ENCODE measurements at regions not wholly inside any gene's neighbourhood (a gene's known extent, or its start where the extent isn't known, plus 50 kb on each side); places are given as distances from the start of the nearest gene placed in this dataset.

- no peaks in the 10 kb centered on the region for H3K27me3 ChIP-seq (ENCODE audit: control insufficient read depth, insufficient read depth, low read length)
- H3K36me3 ChIP-seq (ENCODE audit: control insufficient read depth, insufficient read depth, low read length) = no peaks in the 10 kb centered on the region
- no peak overlapping the region for H3K4me3 ChIP-seq (ENCODE audit: low read length)
- no peaks in the 10 kb centered on the region for H3K9me3 ChIP-seq (ENCODE audit: control insufficient read depth, low read depth, low read length)
- WGBS (ENCODE audit: insufficient coverage, low lambda C conversion rate) = 80% methylated on average over 1 of the region's 1 CpG
- no peak overlapping the region for H3K27ac ChIP-seq (ENCODE audit: low read length)
- H3K4me1 ChIP-seq (ENCODE audit: control insufficient read depth, insufficient read depth, low read length) = no peaks in the 10 kb centered on the region
- no peak for DNase-seq
These were observed 317.3 kb downstream of the RBM43 start for GRCh38 chr2:150944315-150944714.

- WGBS (ENCODE audit: insufficient coverage, low lambda C conversion rate) = no CpG with 5 or more reads among the region's 3 CpGs
- no peak overlapping the region for H3K4me3 ChIP-seq (ENCODE audit: low read length)
- H3K27ac ChIP-seq (ENCODE audit: low read length) = no peak overlapping the region
- H3K9me3 ChIP-seq (ENCODE audit: control insufficient read depth, low read depth, low read length) = no peaks in the 10 kb centered on the region
- no peaks in the 10 kb centered on the region for H3K36me3 ChIP-seq (ENCODE audit: control insufficient read depth, insufficient read depth, low read length)
- H3K27me3 ChIP-seq (ENCODE audit: control insufficient read depth, insufficient read depth, low read length) = no peaks in the 10 kb centered on the region
- no peaks in the 10 kb centered on the region for H3K4me1 ChIP-seq (ENCODE audit: control insufficient read depth, insufficient read depth, low read length)
- no peak for DNase-seq
These were observed 322.6 kb downstream of the RBM43 start for GRCh38 chr2:150939087-150939486.

- Histone ChIP-seq H3K4me1 (ENCODE audit: control insufficient read depth, insufficient read depth, low read length) (no peaks in the 10 kb centered on the region), H3K9me3 (ENCODE audit: control insufficient read depth, low read depth, low read length) (no peaks in the 10 kb centered on the region), H3K4me3 (ENCODE audit: low read length) (no peak overlapping the region), H3K27ac (ENCODE audit: low read length) (no peak overlapping the region), H3K36me3 (ENCODE audit: control insufficient read depth, insufficient read depth, low read length) (no peaks in the 10 kb centered on the region), H3K27me3 (ENCODE audit: control insufficient read depth, insufficient read depth, low read length) (no peaks in the 10 kb centered on the region)
- WGBS (ENCODE audit: insufficient coverage, low lambda C conversion rate) = 80% methylated on average over 1 of the region's 4 CpGs
- DNase-seq = no peak
These were observed 323.1 kb downstream of the RBM43 start for GRCh38 chr2:150938527-150938926.

GRCh38 chr2:150937030-150937429, 324.6 kb downstream of the RBM43 start:
- no peaks in the 10 kb centered on the region for H3K9me3 ChIP-seq (ENCODE audit: control insufficient read depth, low read depth, low read length)
- no peaks in the 10 kb centered on the region for H3K27me3 ChIP-seq (ENCODE audit: control insufficient read depth, insufficient read depth, low read length)
- no peaks in the 10 kb centered on the region for H3K36me3 ChIP-seq (ENCODE audit: control insufficient read depth, insufficient read depth, low read length)
- WGBS (ENCODE audit: insufficient coverage, low lambda C conversion rate) = 22% methylated on average over 1 of the region's 1 CpG
- no peak overlapping the region for H3K27ac ChIP-seq (ENCODE audit: low read length)
- DNase-seq = no peak
- no peak overlapping the region for H3K4me3 ChIP-seq (ENCODE audit: low read length)
- no peaks in the 10 kb centered on the region for H3K4me1 ChIP-seq (ENCODE audit: control insufficient read depth, insufficient read depth, low read length)

- H3K27me3 ChIP-seq (ENCODE audit: control insufficient read depth, insufficient read depth, low read length) = no peaks in the 10 kb centered on the region
- H3K9me3 ChIP-seq (ENCODE audit: control insufficient read depth, low read depth, low read length) = no peaks in the 10 kb centered on the region
- no peak overlapping the region for H3K27ac ChIP-seq (ENCODE audit: low read length)
- WGBS (ENCODE audit: insufficient coverage, low lambda C conversion rate) = no CpG with 5 or more reads among the region's 3 CpGs
- no peak for DNase-seq
- no peaks in the 10 kb centered on the region for H3K4me1 ChIP-seq (ENCODE audit: control insufficient read depth, insufficient read depth, low read length)
- H3K36me3 ChIP-seq (ENCODE audit: control insufficient read depth, insufficient read depth, low read length) = no peaks in the 10 kb centered on the region
- no peak overlapping the region for H3K4me3 ChIP-seq (ENCODE audit: low read length)
These were observed 330.2 kb downstream of the RBM43 start for GRCh38 chr2:150931451-150931850.

GRCh38 chr2:150925611-150926010, 336.1 kb downstream of the RBM43 start:
- Histone ChIP-seq H3K4me1 (ENCODE audit: control insufficient read depth, insufficient read depth, low read length) (no peaks in the 10 kb centered on the region), H3K27ac (ENCODE audit: low read length) (no peak overlapping the region)
- DNase-seq = no peak

GRCh38 chr2:150924878-150925277, 336.8 kb downstream of the RBM43 start:
- H3K9me3 ChIP-seq (ENCODE audit: control insufficient read depth, low read depth, low read length) = no peaks in the 10 kb centered on the region
- no peaks in the 10 kb centered on the region for H3K36me3 ChIP-seq (ENCODE audit: control insufficient read depth, insufficient read depth, low read length)
- DNase-seq = no peak
- no CpG with 5 or more reads among the region's 5 CpGs for WGBS (ENCODE audit: insufficient coverage, low lambda C conversion rate)
- no peaks in the 10 kb centered on the region for H3K27me3 ChIP-seq (ENCODE audit: control insufficient read depth, insufficient read depth, low read length)
- H3K4me3 ChIP-seq (ENCODE audit: low read length) = no peak overlapping the region
- H3K27ac ChIP-seq (ENCODE audit: low read length) = no peak overlapping the region
- no peaks in the 10 kb centered on the region for H3K4me1 ChIP-seq (ENCODE audit: control insufficient read depth, insufficient read depth, low read length)

More at GRCh38 chr2:150925611-150926010, 336.1 kb downstream of the RBM43 start:
- no peaks in the 10 kb centered on the region for H3K36me3 ChIP-seq (ENCODE audit: control insufficient read depth, insufficient read depth, low read length)
- H3K27me3 ChIP-seq (ENCODE audit: control insufficient read depth, insufficient read depth, low read length) = no peaks in the 10 kb centered on the region
- no peaks in the 10 kb centered on the region for H3K9me3 ChIP-seq (ENCODE audit: control insufficient read depth, low read depth, low read length)
- no peak overlapping the region for H3K4me3 ChIP-seq (ENCODE audit: low read length)

GRCh38 chr2:150919901-150920300, 341.8 kb downstream of the RBM43 start:
- no peaks in the 10 kb centered on the region for H3K4me1 ChIP-seq (ENCODE audit: control insufficient read depth, insufficient read depth, low read length)
- no peaks in the 10 kb centered on the region for H3K27me3 ChIP-seq (ENCODE audit: control insufficient read depth, insufficient read depth, low read length)
- H3K27ac ChIP-seq (ENCODE audit: low read length) = no peak overlapping the region
- no peak overlapping the region for H3K4me3 ChIP-seq (ENCODE audit: low read length)
- H3K36me3 ChIP-seq (ENCODE audit: control insufficient read depth, insufficient read depth, low read length) = no peaks in the 10 kb centered on the region
- H3K9me3 ChIP-seq (ENCODE audit: control insufficient read depth, low read depth, low read length) = no peaks in the 10 kb centered on the region
- 80% methylated on average over 1 of the region's 5 CpGs for WGBS (ENCODE audit: insufficient coverage, low lambda C conversion rate)
- no peak for DNase-seq

GRCh38 chr2:150917961-150918713, 343.5 kb downstream of the RBM43 start:
- no peak for DNase-seq
- H3K27me3 ChIP-seq (ENCODE audit: control insufficient read depth, insufficient read depth, low read length) = no peaks in the 10 kb centered on the region
- no peak overlapping the region for H3K4me3 ChIP-seq (ENCODE audit: low read length)
- H3K9me3 ChIP-seq (ENCODE audit: control insufficient read depth, low read depth, low read length) = no peaks in the 10 kb centered on the region
- H3K27ac ChIP-seq (ENCODE audit: low read length) = no peak overlapping the region
- H3K4me1 ChIP-seq (ENCODE audit: control insufficient read depth, insufficient read depth, low read length) = no peaks in the 10 kb centered on the region
- no peaks in the 10 kb centered on the region for H3K36me3 ChIP-seq (ENCODE audit: control insufficient read depth, insufficient read depth, low read length)
- WGBS (ENCODE audit: insufficient coverage, low lambda C conversion rate) = 91% methylated on average over 6 of the region's 7 CpGs

GRCh38 chr2:150916467-150917396, 344.9 kb downstream of the RBM43 start:
- Histone ChIP-seq H3K4me1 (ENCODE audit: control insufficient read depth, insufficient read depth, low read length) (no peaks in the 10 kb centered on the region), H3K9me3 (ENCODE audit: control insufficient read depth, low read depth, low read length) (no peaks in the 10 kb centered on the region), H3K36me3 (ENCODE audit: control insufficient read depth, insufficient read depth, low read length) (no peaks in the 10 kb centered on the region), H3K27me3 (ENCODE audit: control insufficient read depth, insufficient read depth, low read length) (no peaks in the 10 kb centered on the region), H3K27ac (ENCODE audit: low read length) (no peak overlapping the region), H3K4me3 (ENCODE audit: low read length) (no peak overlapping the region)
- WGBS (ENCODE audit: insufficient coverage, low lambda C conversion rate) = 80% methylated on average over 1 of the region's 8 CpGs
- DNase-seq = no peak
